H1 (cell line): ENCODE measurements at regions not wholly inside any gene's neighbourhood (a gene's known extent, or its start where the extent isn't known, plus 50 kb on each side); places are given as distances from the start of the nearest gene placed in this dataset.

Experiments used
- CTCF ChIA-PET: fragments of 300-600 bp; sonication (Branson Sonifier 250); formaldehyde crosslinking; loops from one replicate; lab custom pipeline; 2021; ENCODE audit not compliant: partially characterized antibody; lab: Charles Lee
- POLR2A ChIA-PET: fragments of 300-600 bp; sonication (Branson Sonifier 250); formaldehyde crosslinking; loops from one replicate; lab custom pipeline; 2021; ENCODE audit warnings: inconsistent platforms; ENCODE audit not compliant: partially characterized antibody; lab: Charles Lee
- DNase-seq, 2 experiments: peaks; one replicate each; pipeline versions ENCODE4 v3.0.0 to v3.0.0-alpha.2; 2010 to 2022; ENCODE audit warnings: low spot score in 2 of 2, low read depth in 1 of 2, mixed read lengths in 1 of 2
- FAIRE-seq: peaks from 2 replicates; lab custom pipeline; 2011; peaks lifted over from hg19 to GRCh38; lab: Jason Lieb, UNC
- H2AFZ ChIP-seq: 2 replicates; pipeline ENCODE4 v1.8.1; 2012; ENCODE audit warnings: low read length, inconsistent platforms
- H2AK5ac ChIP-seq: 2 replicates; pipeline ENCODE4 v1.6.1; 2013; ENCODE audit warnings: low read depth, low read length
- H2BK120ac ChIP-seq: replicated peaks from 2 replicates; pipeline ENCODE3; 2013; ENCODE audit warnings: low read depth, low read length, inconsistent platforms
- H2BK12ac ChIP-seq: 2 replicates; pipeline ENCODE4 v1.6.1; 2013; ENCODE audit warnings: low read depth, low read length
- H2BK15ac ChIP-seq: 2 replicates; pipeline ENCODE4 v1.6.1; 2013; ENCODE audit warnings: low read length
- H2BK20ac ChIP-seq: 2 replicates; pipeline ENCODE4 v1.6.1; 2013; ENCODE audit warnings: low read length
- H2BK5ac ChIP-seq: 2 replicates; pipeline ENCODE4 v1.6.1; 2013; ENCODE audit warnings: low read depth, low read length
- H3K14ac ChIP-seq: 2 replicates; pipeline ENCODE4 v1.6.1; 2013; ENCODE audit warnings: inconsistent platforms; ENCODE audit not compliant: insufficient read length
- H3K18ac ChIP-seq: 2 replicates; pipeline ENCODE4 v1.6.1; 2013; ENCODE audit warnings: low read length; ENCODE audit errors: extremely low read depth
- H3K23ac ChIP-seq: 2 replicates; pipeline ENCODE4 v1.6.1; 2013; ENCODE audit warnings: inconsistent platforms; ENCODE audit not compliant: insufficient read length
- H3K23me2 ChIP-seq: 2 replicates; pipeline ENCODE4 v1.6.1; 2013; ENCODE audit warnings: low read depth, low read length
- H3K27ac ChIP-seq: 2 replicates; pipeline ENCODE4 v1.6.1; 2011; ENCODE audit warnings: low read depth, low read length, inconsistent platforms
- H3K27me3 ChIP-seq, 4 experiments: replicated peaks in 1 of 4; 1 replicate in 1 of 4; 2 replicates in 3 of 4; pipeline versions ENCODE4 v1.6.1 to v1.8.1; 2011 to 2013; ENCODE audit warnings: low read length in 3 of 4, mild to moderate bottlenecking in 3 of 4, inconsistent platforms in 2 of 4, mixed read lengths in 2 of 4, moderate library complexity in 1 of 4; ENCODE audit not compliant: control insufficient read depth in 3 of 4, insufficient read depth in 3 of 4; ENCODE audit errors: extremely low read depth in 1 of 4
- H3K36me3 ChIP-seq, 4 experiments: 2 replicates each; pipeline versions ENCODE4 v1.6.1 to v1.8.1; 2011 to 2013; ENCODE audit warnings: mild to moderate bottlenecking in 4 of 4, low read length in 3 of 4, moderate library complexity in 2 of 4, control low read depth in 1 of 4, inconsistent platforms in 1 of 4; ENCODE audit not compliant: insufficient read depth in 4 of 4, control insufficient read depth in 2 of 4
- H3K4ac ChIP-seq: replicated peaks from 2 replicates; pipeline ENCODE3; 2013; ENCODE audit warnings: low read length, low read depth, mixed read lengths, inconsistent platforms; ENCODE audit not compliant: insufficient read length
- H3K4me1 ChIP-seq, 4 experiments: replicated peaks in 1 of 4; 1 replicate in 1 of 4; 2 replicates in 3 of 4; pipeline versions ENCODE4 v1.6.1 to v1.8.1; 2011 to 2013; ENCODE audit warnings: low read length in 3 of 4, inconsistent platforms in 2 of 4, mixed read lengths in 1 of 4; ENCODE audit not compliant: insufficient read depth in 4 of 4, control insufficient read depth in 3 of 4
- H3K4me2 ChIP-seq, 2 experiments: 2 replicates each; pipeline versions ENCODE4 v1.6.1 to v1.8.1; 2011 to 2013; ENCODE audit warnings: low read depth in 2 of 2, low read length in 2 of 2, control low read depth in 1 of 2, inconsistent platforms in 1 of 2, mild to moderate bottlenecking in 1 of 2; ENCODE audit not compliant: insufficient read depth in 1 of 2
- H3K4me3 ChIP-seq, 4 experiments: fragments of 200-600, 300-600 bp in 1 of 4; sonication (generic), shearing (Covaris generic), sonication (Bioruptor Twin) in 1 of 4; 2 replicates each; pipeline versions ENCODE4 v1.5.1 to v1.8.1; 2011 to 2016; ENCODE audit warnings: low read length in 4 of 4, low read depth in 3 of 4, control low read depth in 2 of 4, inconsistent platforms in 2 of 4, mild to moderate bottlenecking in 2 of 4, mixed read lengths in 1 of 4, moderate library complexity in 1 of 4; ENCODE audit not compliant: insufficient read depth in 2 of 4; ENCODE audit errors: extremely low read depth in 1 of 4
- H3K56ac ChIP-seq: replicated peaks from 2 replicates; pipeline ENCODE3; 2013; ENCODE audit warnings: low read depth, mild to moderate bottlenecking, mixed read lengths, low read length, inconsistent platforms; ENCODE audit not compliant: insufficient read length
- H3K79me1 ChIP-seq: 2 replicates; pipeline ENCODE4 v1.6.1; 2013; ENCODE audit warnings: low read depth, low read length, control low read depth
- H3K79me2 ChIP-seq, 2 experiments: 2 replicates each; pipeline versions ENCODE4 v1.6.1 to v1.8.1; 2012 to 2013; ENCODE audit warnings: low read length in 2 of 2, mild to moderate bottlenecking in 2 of 2, inconsistent platforms in 1 of 2; ENCODE audit not compliant: insufficient read depth in 2 of 2, control insufficient read depth in 1 of 2
- H3K9ac ChIP-seq, 4 experiments: replicated peaks in 1 of 4; 1 replicate in 1 of 4; 2 replicates in 3 of 4; pipeline versions ENCODE4 v1.6.1 to v1.8.1; 2011 to 2013; ENCODE audit warnings: low read depth in 3 of 4, low read length in 3 of 4, control low read depth in 2 of 4, mild to moderate bottlenecking in 2 of 4, moderate library complexity in 2 of 4, inconsistent platforms in 1 of 4; ENCODE audit errors: extremely low read depth in 1 of 4
- H3K9me3 ChIP-seq, 2 experiments: 2 replicates each; pipeline versions ENCODE4 v1.6.1 to v1.8.1; 2012 to 2013; ENCODE audit warnings: mild to moderate bottlenecking in 2 of 2, moderate library complexity in 2 of 2, control low read depth in 1 of 2, inconsistent platforms in 1 of 2, low read depth in 1 of 2, low read length in 1 of 2, mixed read lengths in 1 of 2; ENCODE audit not compliant: insufficient read depth in 2 of 2
- H4K20me1 ChIP-seq, 2 experiments: replicated peaks in 1 of 2; 2 replicates each; pipeline versions ENCODE3 to v1.8.1; 2011 to 2013; ENCODE audit warnings: inconsistent platforms in 2 of 2, low read length in 2 of 2, mild to moderate bottlenecking in 1 of 2; ENCODE audit not compliant: insufficient read depth in 2 of 2, control insufficient read depth in 1 of 2
- H4K5ac ChIP-seq: 2 replicates; pipeline ENCODE4 v1.6.1; 2013; ENCODE audit warnings: low read length, low read depth, mixed read lengths, inconsistent platforms; ENCODE audit not compliant: insufficient read length
- H4K8ac ChIP-seq: 2 replicates; pipeline ENCODE4 v1.8.0; 2013; ENCODE audit warnings: mild to moderate bottlenecking, moderate library complexity, low read length, inconsistent platforms; ENCODE audit not compliant: insufficient read depth; ENCODE audit errors: extremely low read depth
- H4K91ac ChIP-seq: replicated peaks from 2 replicates; pipeline ENCODE3; 2013; ENCODE audit warnings: low read length, mixed read lengths, inconsistent platforms; ENCODE audit not compliant: insufficient read length
- ATF3 ChIP-seq: IDR thresholded peaks from 2 replicates; pipeline ENCODE4 v1.6.1; 2011; ENCODE audit warnings: low read depth, mild to moderate bottlenecking, low read length; ENCODE audit not compliant: insufficient read depth
- BACH1 ChIP-seq: IDR thresholded peaks from 2 replicates; pipeline ENCODE4 v1.6.1; 2012; ENCODE audit warnings: low read length, improper control_type of control experiment
- CHD1 ChIP-seq: IDR thresholded peaks from 2 replicates; pipeline ENCODE4 v1.6.1; 2012; ENCODE audit warnings: low read depth, low read length, improper control_type of control experiment
- E2F6 ChIP-seq: IDR thresholded peaks from 2 replicates; pipeline ENCODE4 v1.6.1; 2012; ENCODE audit warnings: inconsistent platforms
- FOSL1 ChIP-seq: IDR thresholded peaks from 2 replicates; pipeline ENCODE4 v1.6.1; 2011; ENCODE audit warnings: mild to moderate bottlenecking, low read depth, low read length, moderate library complexity; ENCODE audit not compliant: insufficient read depth
- KDM4A ChIP-seq: IDR thresholded peaks from one replicate; pipeline ENCODE4 v1.7.1; 2012; ENCODE audit warnings: low read depth, mild to moderate bottlenecking, moderate library complexity, low read length, inconsistent platforms; ENCODE audit not compliant: severe bottlenecking
- NANOG ChIP-seq: IDR thresholded peaks from 2 replicates; pipeline ENCODE4 v1.6.1; 2011; ENCODE audit warnings: low read length, low read depth, mild to moderate bottlenecking, inconsistent platforms; ENCODE audit not compliant: insufficient read depth, poor library complexity, severe bottlenecking
- RBBP5 ChIP-seq: IDR thresholded peaks from 2 replicates; pipeline ENCODE4 v1.7.1; 2012; ENCODE audit warnings: low read depth, mild to moderate bottlenecking, inconsistent platforms, low read length, moderate library complexity, borderline replicate concordance
- RFX5 ChIP-seq: IDR thresholded peaks from 2 replicates; pipeline ENCODE4 v1.6.1; 2011; ENCODE audit warnings: low read depth, low read length, improper control_type of control experiment, borderline replicate concordance
- SIRT6 ChIP-seq: IDR thresholded peaks from one replicate; pipeline ENCODE4 v1.7.1; 2012; ENCODE audit warnings: low read length, inconsistent platforms
- SRF ChIP-seq: IDR thresholded peaks from 2 replicates; pipeline ENCODE4 v1.6.1; 2011; ENCODE audit warnings: mild to moderate bottlenecking, low read depth, low read length, moderate library complexity
- YY1 ChIP-seq: IDR thresholded peaks from 2 replicates; pipeline ENCODE4 v1.6.1; 2011; ENCODE audit warnings: low read depth, mild to moderate bottlenecking, low read length
- WGBS, 2 experiments: shearing (Covaris generic) in 1 of 2; methylation state at CpG; one replicate each; pipeline versions ENCODE4 v1.1.6 to v1.1.7; 2013 to 2015; ENCODE audit warnings: low lambda C conversion rate in 2 of 2, mixed read lengths in 2 of 2, inconsistent platforms in 1 of 2, low coverage in 1 of 2, missing lambda C conversion rate in 1 of 2; ENCODE audit not compliant: insufficient replicate concordance in 2 of 2, insufficient coverage in 1 of 2, insufficient read length in 1 of 2; ENCODE audit errors: extremely low coverage in 1 of 2, missing lambda C conversion rate in 1 of 2; 5-methylcytosine and 5-hydroxymethylcytosine counted together

GRCh38 chr22:48591286-48592065 lies 1236.2 kb downstream of the BRD1 start:
- H3K9ac ChIP-seq: no peak overlapping the region
- H3K9me3 ChIP-seq: no peaks in the 10 kb centered on the region
- peaks cover 0 to under 1% (median under 1%) of the 10 kb centered on the region in 4 experiments; a peak in 1 of 7 replicates for H3K4me1 ChIP-seq
- H3K79me1 ChIP-seq: peaks cover 7% of the 10 kb centered on the region
- H4K8ac ChIP-seq: peak overlapping the region; percentile 66; the same call in 1 of the 2 replicates
- no peaks in the 10 kb centered on the region for H3K36me3 ChIP-seq
- DNase-seq (no peak), FAIRE-seq (no peak)
- H3K23ac ChIP-seq: no peak overlapping the region
- H4K91ac ChIP-seq: no peak overlapping the region
- no peak overlapping the region for H3K56ac ChIP-seq
- no peak overlapping the region for H3K18ac ChIP-seq
- no peak overlapping the region for H3K27ac ChIP-seq
- H3K27me3 ChIP-seq: no peaks in the 10 kb centered on the region
- H3K4me3 ChIP-seq: no peak overlapping the region
- no peak overlapping the region for H2AK5ac ChIP-seq
- H3K23me2 ChIP-seq: no peaks in the 10 kb centered on the region
- ChIA-PET POLR2A (no interaction called here), CTCF (interaction anchor here (0.9 kb wide), 1 partner anchor 11 kb away, joined by 3 read pairs; no protein-coding TSS in a partner anchor)
- H3K4me2 ChIP-seq: no peak overlapping the region
- no peak overlapping the region for H3K14ac ChIP-seq
- no peak overlapping the region for H2BK12ac ChIP-seq
- no peak overlapping the region for H4K5ac ChIP-seq
- H3K4ac ChIP-seq: no peak overlapping the region
- H2BK15ac ChIP-seq: no peak overlapping the region
- peaks cover 0 to 4% of the 10 kb centered on the region in 2 experiments; a peak in 1 of 4 replicates for H3K79me2 ChIP-seq
- 92% methylated on average over 20 of the region's 29 CpGs; no CpG with 5 or more reads in 1 of the 2 experiments for WGBS, 2 experiments
- peaks cover 0 to 7% of the 10 kb centered on the region in 2 experiments for H4K20me1 ChIP-seq
- H2BK120ac ChIP-seq: no peak overlapping the region
- no peak overlapping the region for H2AFZ ChIP-seq
- no peak overlapping the region for H2BK20ac ChIP-seq
- H2BK5ac ChIP-seq: no peak overlapping the region
- TF ChIP-seq E2F6 (no peak), CHD1 (no peak), YY1 (no peak), KDM4A (no peak), SIRT6 (no peak), RFX5 (no peak), SRF (no peak), ATF3 (no peak), FOSL1 (no peak), RBBP5 (no peak), BACH1 (no peak), NANOG (no peak)
